ENCODE measurements at regions not wholly inside any gene's neighbourhood (a gene's known extent, or its start where the extent isn't known, plus 50 kb on each side); places are given as distances from the start of the nearest gene placed in this dataset.

GRCh38 chr1:219774386-219774785, 154.0 kb downstream of the SLC30A10 start:
- no peak for TF ChIP-seq EZH2phosphoT487 (IDR thresholded peaks at IDR 0.05; ENCODE audit: borderline replicate concordance)
- TF ChIP-seq CTCF (conservative IDR thresholded peaks at IDR 0.05; ENCODE audit: low read length) = no peak
